BJ (cell line): ENCODE measurements at regions not wholly inside any gene's neighbourhood (a gene's known extent, or its start where the extent isn't known, plus 50 kb on each side); places are given as distances from the start of the nearest gene placed in this dataset. TPM values are rescaled to one million over a fixed set of nuclear protein-coding genes. Genes with fewer than 3 reads are reported as not detected.

Experiments
- small RNA-seq: library from RNA; depleted of rRNA; stranded (forward); fragments of <200 nt; gene quantifications from one replicate; pipeline ENCODE3, GENCODE V24; 2012; ENCODE audit warnings: low replicate concordance, low read depth; ENCODE audit not compliant: insufficient read length

Small RNA genes lying in the stretch of these regions (small RNA-seq; reads per million reads assigned to genes)
- gene RNU7-93P: not detected
